ENCODE measurements at regions not wholly inside any gene's neighbourhood (a gene's known extent, or its start where the extent isn't known, plus 50 kb on each side); places are given as distances from the start of the nearest gene placed in this dataset.
"Not testable (repeated sequence)": the region's sequence is repeated elsewhere in the genome, so short reads cannot be mapped to it uniquely, and the experiment has no call there.

GRCh38 chrX:93468075-93468474 is 205.3 kb downstream of the NAP1L3 start:
- DNase-seq, result no peak

GRCh38 chrX:93466383-93466782 is 207.0 kb downstream of the NAP1L3 start:
- no peak for DNase-seq

GRCh38 chrX:93461060-93461459 is 212.3 kb downstream of the NAP1L3 start:
- no peak for DNase-seq

GRCh38 chrX:93454509-93454908 is 218.9 kb downstream of the NAP1L3 start:
- no peak for DNase-seq

GRCh38 chrX:93434721-93435120 is 238.7 kb downstream of the NAP1L3 start:
- not testable (repeated sequence) for DNase-seq

- no peak for DNase-seq
Observed at GRCh38 chrX:93428497-93428896, 244.9 kb downstream of the NAP1L3 start.

- peak; percentile 0 for DNase-seq
Observed at GRCh38 chrX:93422693-93423092, 250.7 kb downstream of the NAP1L3 start.

- DNase-seq, result no peak
Observed at GRCh38 chrX:93420525-93421082, 252.8 kb downstream of the NAP1L3 start.

- DNase-seq, result no peak
Observed at GRCh38 chrX:93420090-93420489, 253.3 kb downstream of the NAP1L3 start.

- DNase-seq, result no peak
Observed at GRCh38 chrX:93419642-93420041, 253.7 kb downstream of the NAP1L3 start.

- DNase-seq, result no peak
Observed at GRCh38 chrX:93404121-93404520, 269.3 kb downstream of the NAP1L3 start.

GRCh38 chrX:93354651-93355050 is 318.7 kb downstream of the NAP1L3 start:
- no peak for DNase-seq

GRCh38 chrX:93346309-93346708 is 327.1 kb downstream of the NAP1L3 start:
- DNase-seq, result no peak

GRCh38 chrX:93344287-93344686 is 329.1 kb downstream of the NAP1L3 start:
- not testable (repeated sequence) for DNase-seq

- no peak for DNase-seq
Observed at GRCh38 chrX:93332329-93332728, 341.0 kb downstream of the NAP1L3 start.

GRCh38 chrX:93322110-93322509 is 351.3 kb downstream of the NAP1L3 start:
- DNase-seq, result no peak

GRCh38 chrX:93319609-93320008 is 353.8 kb downstream of the NAP1L3 start:
- DNase-seq, result no peak
